Pancreas (tissue), 10 donors: ENCODE measurements at regions not wholly inside any gene's neighbourhood (a gene's known extent, or its start where the extent isn't known, plus 50 kb on each side); places are given as distances from the start of the nearest gene placed in this dataset.
A peak's percentile ranks its signal among the peaks of the same experiment; 100 is the strongest.

Source experiments
- ATAC-seq, 4 donors: fragments of 200-7000 bp; cut with Tn5 transposase; one replicate each; pipeline versions ENCODE4 v1.8.0 to v1.9.1; 2020; ENCODE audit warnings: mild to moderate bottlenecking in 4 of 4, moderate library complexity in 4 of 4
- DNase-seq, 6 donors: peaks; one replicate each; pipeline ENCODE4 v3.0.0-alpha.2; 2020
- FAIRE-seq: peaks from 2 replicates; lab custom pipeline; 2012; peaks lifted over from hg19 to GRCh38; lab: Jason Lieb, UNC
- H3K27ac ChIP-seq, 4 donors: fragments of 200-600 bp; sonication (generic); 1 replicate in 3 of 4; 2 replicates in 1 of 4; pipeline versions ENCODE4 v1.5.0 to v1.8.0; 2020
- H3K27me3 ChIP-seq, 4 donors: fragments of 200-600 bp; one replicate each; pipeline ENCODE4 v1.8.0; 2021
- H3K36me3 ChIP-seq, 3 donors: fragments of 200-600 bp; sonication (generic) in 1 of 3; one replicate each; pipeline versions ENCODE4 v1.5.0 to v1.8.0; 2020 to 2021
- H3K4me1 ChIP-seq, 3 donors: fragments of 200-600 bp; one replicate each; pipeline ENCODE4 v1.8.0; 2021
- H3K4me3 ChIP-seq, 4 donors: fragments of 200-600 bp; sonication (generic) in 2 of 4; one replicate each; pipeline versions ENCODE4 v1.5.0 to v1.8.0; 2020 to 2021
- H3K9me3 ChIP-seq, 4 donors: fragments of 200-600 bp; one replicate each; pipeline ENCODE4 v1.8.0; 2021
- CTCF ChIP-seq, 4 donors: fragments of 200-600 bp; sonication (generic) in 3 of 4; IDR thresholded peaks; one replicate each; pipeline versions ENCODE4 v1.5.0 to v1.8.0; 2021; ENCODE audit warnings: antibody characterized with exemption in 4 of 4
- whole genome bisulfite sequencing, 2 donors: extraction: QIAGEN DNeasy Blood & Tissue Kit; methylation state at CpG; one replicate each; pipeline ENCODE4 v1.1.7; 2013; 5-methylcytosine and 5-hydroxymethylcytosine counted together
- intact Hi-C, 3 donors: fragments of 100-400 bp; cut with DNase I; formaldehyde crosslinking; loops; one replicate each; pipeline versions ENCODE4 v1.11.1 to v1.14.2; 2022
- donor health status: healthy with polysubstance abuse.
- donor health status: DM: no; HTN: no; CAD: no; lungs with moderate emphysema.
- donor health status: DM: no; HTN: no; CAD: no.
- donor health status: control.
- donor health status: control.
- donor health status: Bipolar disorder and iron deficiency.
- donor health status: DM: yes; HTN: yes; CAD: no.
- donor health status: DM: no; HTN: no; CAD: no.
- donor health status: DM: no; HTN: no; CAD: no.
- donor health status: DM: yes; HTN: yes; CAD: no.

- DNase-seq (no peak), ATAC-seq (no peak), FAIRE-seq (no peak)
- Histone ChIP-seq H3K27ac (no peak overlapping the region), H3K4me1 (no peaks in the 10 kb centered on the region), H3K9me3 (no peaks in the 10 kb centered on the region), H3K27me3 (no peaks in the 10 kb centered on the region), H3K36me3 (no peaks in the 10 kb centered on the region), H3K4me3 (no peak overlapping the region)
- WGBS, 2 donors, result 79 to 83% methylated on average over 6 of the region's 6 CpGs
- intact Hi-C loops, result no loop called here
- no peak for TF ChIP-seq CTCF (IDR thresholded peaks at IDR 0.05)
These were observed 135.4 kb downstream of the EMX2 start for GRCh38 chr10:117677890-117678500.

- Histone ChIP-seq H3K27ac (no peak overlapping the region), H3K9me3 (no peaks in the 10 kb centered on the region), H3K36me3 (no peaks in the 10 kb centered on the region), H3K4me3 (no peak overlapping the region), H3K4me1 (no peaks in the 10 kb centered on the region), H3K27me3 (no peaks in the 10 kb centered on the region)
- no peak for DNase-seq
- intact Hi-C loops, result no loop called here
- WGBS, 2 donors, result 69 to 79% methylated on average over 2 of the region's 2 CpGs
- no peak for ATAC-seq
- TF ChIP-seq CTCF (IDR thresholded peaks at IDR 0.05), result no peak
- no peak for FAIRE-seq
These were observed 138.1 kb downstream of the EMX2 start for GRCh38 chr10:117680601-117681000.

- Histone ChIP-seq H3K4me1 (no peaks in the 10 kb centered on the region), H3K27me3 (no peaks in the 10 kb centered on the region), H3K36me3 (no peaks in the 10 kb centered on the region), H3K9me3 (no peaks in the 10 kb centered on the region), H3K4me3 (no peak overlapping the region), H3K27ac (no peak overlapping the region)
- FAIRE-seq, result no peak
- no peak for TF ChIP-seq CTCF (IDR thresholded peaks at IDR 0.05)
- WGBS, 2 donors, result 79 to 83% methylated on average over 3 of the region's 3 CpGs
- intact Hi-C loops, result no loop called here
- no peak for ATAC-seq
- DNase-seq, result no peak
These were observed 138.6 kb downstream of the EMX2 start for GRCh38 chr10:117681104-117681503.

- no peak overlapping the region for H3K4me3 ChIP-seq
- intact Hi-C loops, result no loop called here
- no peaks in the 10 kb centered on the region for H3K9me3 ChIP-seq
- ATAC-seq (no peak), FAIRE-seq (no peak), DNase-seq (no peak)
- no peak for TF ChIP-seq CTCF (IDR thresholded peaks at IDR 0.05)
- 75 to 76% methylated on average over 24 of the region's 24 CpGs for WGBS, 2 donors
- H3K4me1 ChIP-seq, result no peaks in the 10 kb centered on the region
- no peak overlapping the region for H3K27ac ChIP-seq
- H3K27me3 ChIP-seq, result no peaks in the 10 kb centered on the region
- H3K36me3 ChIP-seq, result no peaks in the 10 kb centered on the region
These were observed 141.6 kb downstream of the EMX2 start for GRCh38 chr10:117684046-117684610.

GRCh38 chr10:117684672-117685211, 142.2 kb downstream of the EMX2 start:
- H3K36me3 ChIP-seq, result no peaks in the 10 kb centered on the region
- DNase-seq, result peak in 3 of 6 donors; percentile 35 to 70 (median 38)
- no peaks in the 10 kb centered on the region for H3K4me1 ChIP-seq
- 13 to 14% methylated on average over 16 of the region's 16 CpGs for WGBS, 2 donors
- no peaks in the 10 kb centered on the region for H3K27me3 ChIP-seq
- FAIRE-seq, result no peak
- H3K27ac ChIP-seq, result no peak overlapping the region
- no peaks in the 10 kb centered on the region for H3K9me3 ChIP-seq
- TF ChIP-seq CTCF (IDR thresholded peaks at IDR 0.05), result no peak
- intact Hi-C loops, result no loop called here
- peak in 2 of 4 donors; percentile 32 to 42 for ATAC-seq
- H3K4me3 ChIP-seq, result no peak overlapping the region
